ENCODE measurements at regions not wholly inside any gene's neighbourhood (a gene's known extent, or its start where the extent isn't known, plus 50 kb on each side); places are given as distances from the start of the nearest gene placed in this dataset.
"Not testable (repeated sequence)": the region's sequence is repeated elsewhere in the genome, so short reads cannot be mapped to it uniquely, and the experiment has no call there.

- H3K9me3 Mint-ChIP-seq, result no peaks in the 10 kb centered on the region
- H3K27ac Mint-ChIP-seq, result no peak overlapping the region
- POLR2A ChIA-PET, result no interaction called here
- no peaks in the 10 kb centered on the region for H3K4me1 Mint-ChIP-seq
- no peaks in the 10 kb centered on the region for H3K36me3 Mint-ChIP-seq (ENCODE audit: low read depth)
- no peaks in the 10 kb centered on the region for H3K27me3 Mint-ChIP-seq
- CTCF ChIA-PET, result no interaction called here
- DNase-seq, result no peak
- no peak overlapping the region for H3K4me3 Mint-ChIP-seq
These were observed 157.1 kb downstream of the HTR1A start for GRCh38 chr5:63805151-63805550.

GRCh38 chr5:63803165-63803564 lies 159.1 kb downstream of the HTR1A start:
- no peaks in the 10 kb centered on the region for H3K27me3 Mint-ChIP-seq
- no peak overlapping the region for H3K4me3 Mint-ChIP-seq
- DNase-seq, result no peak
- H3K4me1 Mint-ChIP-seq, result no peaks in the 10 kb centered on the region
- no peak overlapping the region for H3K27ac Mint-ChIP-seq
- no peaks in the 10 kb centered on the region for H3K36me3 Mint-ChIP-seq (ENCODE audit: low read depth)
- peaks cover 2% of the 10 kb centered on the region for H3K9me3 Mint-ChIP-seq
- POLR2A ChIA-PET, result no interaction called here
- CTCF ChIA-PET, result no interaction called here

GRCh38 chr5:63794979-63795378 lies 167.3 kb downstream of the HTR1A start:
- no peaks in the 10 kb centered on the region for H3K27me3 Mint-ChIP-seq

GRCh38 chr5:63794296-63794695 lies 167.9 kb downstream of the HTR1A start:
- POLR2A ChIA-PET, result no interaction called here
- Mint-ChIP-seq H3K4me1 (no peaks in the 10 kb centered on the region), H3K4me3 (no peak overlapping the region), H3K27ac (no peak overlapping the region), H3K27me3 (no peaks in the 10 kb centered on the region), H3K9me3 (peaks cover 11% of the 10 kb centered on the region), H3K36me3 (ENCODE audit: low read depth) (no peaks in the 10 kb centered on the region)
- no peak for DNase-seq
- CTCF ChIA-PET, result no interaction called here

More at GRCh38 chr5:63794979-63795378, 167.3 kb downstream of the HTR1A start:
- H3K4me1 Mint-ChIP-seq, result no peaks in the 10 kb centered on the region
- ChIA-PET CTCF (no interaction called here), POLR2A (no interaction called here)
- H3K9me3 Mint-ChIP-seq, result peaks cover 13% of the 10 kb centered on the region
- no peak overlapping the region for H3K4me3 Mint-ChIP-seq
- H3K27ac Mint-ChIP-seq, result no peak overlapping the region
- no peaks in the 10 kb centered on the region for H3K36me3 Mint-ChIP-seq (ENCODE audit: low read depth)
- DNase-seq, result no peak

- no peak for DNase-seq
- ChIA-PET POLR2A (no interaction called here), CTCF (no interaction called here)
- no peaks in the 10 kb centered on the region for H3K4me1 Mint-ChIP-seq
- H3K36me3 Mint-ChIP-seq (ENCODE audit: low read depth), result no peaks in the 10 kb centered on the region
- H3K4me3 Mint-ChIP-seq, result no peak overlapping the region
- H3K27me3 Mint-ChIP-seq, result no peaks in the 10 kb centered on the region
- H3K27ac Mint-ChIP-seq, result no peak overlapping the region
- H3K9me3 Mint-ChIP-seq, result peaks cover 9% of the 10 kb centered on the region
These were observed 187.3 kb downstream of the HTR1A start for GRCh38 chr5:63774939-63775338.

GRCh38 chr5:63768221-63768620 lies 194.0 kb downstream of the HTR1A start:
- Mint-ChIP-seq H3K4me3 (no peak overlapping the region), H3K36me3 (ENCODE audit: low read depth) (no peaks in the 10 kb centered on the region), H3K27ac (no peak overlapping the region), H3K9me3 (no peaks in the 10 kb centered on the region), H3K27me3 (no peaks in the 10 kb centered on the region), H3K4me1 (no peaks in the 10 kb centered on the region)
- ChIA-PET CTCF (no interaction called here), POLR2A (no interaction called here)
- no peak for DNase-seq

- CTCF ChIA-PET, result no interaction called here
- H3K27ac Mint-ChIP-seq, result no peak overlapping the region
- H3K4me3 Mint-ChIP-seq, result no peak overlapping the region
- POLR2A ChIA-PET, result no interaction called here
- no peak for DNase-seq
- H3K9me3 Mint-ChIP-seq, result no peaks in the 10 kb centered on the region
- H3K4me1 Mint-ChIP-seq, result no peaks in the 10 kb centered on the region
- no peaks in the 10 kb centered on the region for H3K36me3 Mint-ChIP-seq (ENCODE audit: low read depth)
- no peaks in the 10 kb centered on the region for H3K27me3 Mint-ChIP-seq
These were observed 201.3 kb downstream of the HTR1A start for GRCh38 chr5:63760965-63761364.

- H3K4me1 Mint-ChIP-seq, result no peaks in the 10 kb centered on the region
- H3K9me3 Mint-ChIP-seq, result peaks cover 4% of the 10 kb centered on the region
- ChIA-PET CTCF (no interaction called here), POLR2A (no interaction called here)
- DNase-seq, result no peak
- H3K36me3 Mint-ChIP-seq (ENCODE audit: low read depth), result no peaks in the 10 kb centered on the region
- no peak overlapping the region for H3K27ac Mint-ChIP-seq
- no peaks in the 10 kb centered on the region for H3K27me3 Mint-ChIP-seq
- H3K4me3 Mint-ChIP-seq, result no peak overlapping the region
These were observed 219.0 kb downstream of the HTR1A start for GRCh38 chr5:63743096-63743798.

GRCh38 chr5:63732880-63733279 lies 229.4 kb downstream of the HTR1A start:
- H3K27ac Mint-ChIP-seq; POLR2A ChIA-PET; H3K36me3 Mint-ChIP-seq (ENCODE audit: low read depth); H3K4me1 Mint-ChIP-seq; H3K27me3 Mint-ChIP-seq; DNase-seq; H3K4me3 Mint-ChIP-seq; CTCF ChIA-PET; H3K9me3 Mint-ChIP-seq: not testable (repeated sequence)

GRCh38 chr5:63727583-63727982 lies 234.7 kb downstream of the HTR1A start:
- H3K4me3 Mint-ChIP-seq, result no peak overlapping the region

GRCh38 chr5:63726496-63726895 lies 235.7 kb downstream of the HTR1A start:
- no peak for DNase-seq
- H3K4me1 Mint-ChIP-seq, result peaks cover 2% of the 10 kb centered on the region
- CTCF ChIA-PET, result no interaction called here
- no peak overlapping the region for H3K4me3 Mint-ChIP-seq
- H3K27ac Mint-ChIP-seq, result no peak overlapping the region
- no peaks in the 10 kb centered on the region for H3K9me3 Mint-ChIP-seq
- no peaks in the 10 kb centered on the region for H3K36me3 Mint-ChIP-seq (ENCODE audit: low read depth)
- POLR2A ChIA-PET, result no interaction called here
- H3K27me3 Mint-ChIP-seq, result no peaks in the 10 kb centered on the region

More at GRCh38 chr5:63727583-63727982, 234.7 kb downstream of the HTR1A start:
- Mint-ChIP-seq H3K36me3 (ENCODE audit: low read depth) (no peaks in the 10 kb centered on the region), H3K27ac (no peak overlapping the region), H3K4me1 (peaks cover 2% of the 10 kb centered on the region), H3K9me3 (no peaks in the 10 kb centered on the region), H3K27me3 (no peaks in the 10 kb centered on the region)
- ChIA-PET CTCF (no interaction called here), POLR2A (no interaction called here)
- no peak for DNase-seq

GRCh38 chr5:63719147-63719546 lies 243.1 kb downstream of the HTR1A start:
- ChIA-PET CTCF (no interaction called here), POLR2A (no interaction called here)
- H3K9me3 Mint-ChIP-seq, result no peaks in the 10 kb centered on the region
- H3K27me3 Mint-ChIP-seq, result no peaks in the 10 kb centered on the region
- no peak for DNase-seq
- H3K4me1 Mint-ChIP-seq, result no peaks in the 10 kb centered on the region
- H3K27ac Mint-ChIP-seq, result no peak overlapping the region
- no peaks in the 10 kb centered on the region for H3K36me3 Mint-ChIP-seq (ENCODE audit: low read depth)
- no peak overlapping the region for H3K4me3 Mint-ChIP-seq

- H3K27ac Mint-ChIP-seq, result no peak overlapping the region
- no peaks in the 10 kb centered on the region for H3K36me3 Mint-ChIP-seq (ENCODE audit: low read depth)
- H3K27me3 Mint-ChIP-seq, result no peaks in the 10 kb centered on the region
- no peaks in the 10 kb centered on the region for H3K9me3 Mint-ChIP-seq
- no peaks in the 10 kb centered on the region for H3K4me1 Mint-ChIP-seq
- H3K4me3 Mint-ChIP-seq, result no peak overlapping the region
- CTCF ChIA-PET, result no interaction called here
- POLR2A ChIA-PET, result no interaction called here
- no peak for DNase-seq
These were observed 262.0 kb downstream of the HTR1A start for GRCh38 chr5:63700241-63700640.

- Mint-ChIP-seq H3K27ac (no peak overlapping the region), H3K4me1 (no peaks in the 10 kb centered on the region), H3K27me3 (no peaks in the 10 kb centered on the region), H3K4me3 (no peak overlapping the region), H3K9me3 (no peaks in the 10 kb centered on the region), H3K36me3 (ENCODE audit: low read depth) (no peaks in the 10 kb centered on the region)
- POLR2A ChIA-PET, result no interaction called here
- DNase-seq, result no peak
- CTCF ChIA-PET, result no interaction called here
These were observed 264.4 kb downstream of the HTR1A start for GRCh38 chr5:63697811-63698210.
